PFSK-1 (cell line): ENCODE measurements at regions not wholly inside any gene's neighbourhood (a gene's known extent, or its start where the extent isn't known, plus 50 kb on each side); places are given as distances from the start of the nearest gene placed in this dataset.

Experiments used
- POLR2AphosphoS5 ChIP-seq: IDR thresholded peaks from 2 replicates; pipeline ENCODE4 v1.6.1; 2012; ENCODE audit warnings: low read depth, mild to moderate bottlenecking, control low read depth, low read length, moderate library complexity
- REST ChIP-seq, 2 experiments: IDR thresholded peaks; 2 replicates each; pipeline versions ENCODE4 v1.6.1 to v1.8.0; 2011 to 2012; ENCODE audit warnings: low read depth in 2 of 2, low read length in 2 of 2, control low read depth in 1 of 2, inconsistent platforms in 1 of 2, mild to moderate bottlenecking in 1 of 2, moderate library complexity in 1 of 2; ENCODE audit not compliant: insufficient read depth in 1 of 2
- SIN3A ChIP-seq: IDR thresholded peaks from 2 replicates; pipeline ENCODE4 v1.6.1; 2012; ENCODE audit warnings: mild to moderate bottlenecking, low read length, moderate library complexity, borderline replicate concordance; ENCODE audit not compliant: insufficient read depth
- TAF1 ChIP-seq: IDR thresholded peaks from 2 replicates; pipeline ENCODE4 v1.6.1; 2012; ENCODE audit warnings: low read length, control low read depth, borderline replicate concordance; ENCODE audit not compliant: insufficient read depth

- TF ChIP-seq POLR2AphosphoS5 (no peak), REST (IDR thresholded peaks at IDR 0.05; ENCODE audit: insufficient read depth in 1 of 2, low read depth in 2 of 2, low read length in 2 of 2) (no peak), TAF1 (no peak), SIN3A (no peak)
Observed at GRCh38 chr7:155963771-155964195, 151.5 kb upstream of the SHH start.
